ENCODE measurements at regions not wholly inside any gene's neighbourhood (a gene's known extent, or its start where the extent isn't known, plus 50 kb on each side); places are given as distances from the start of the nearest gene placed in this dataset.

DNA sequence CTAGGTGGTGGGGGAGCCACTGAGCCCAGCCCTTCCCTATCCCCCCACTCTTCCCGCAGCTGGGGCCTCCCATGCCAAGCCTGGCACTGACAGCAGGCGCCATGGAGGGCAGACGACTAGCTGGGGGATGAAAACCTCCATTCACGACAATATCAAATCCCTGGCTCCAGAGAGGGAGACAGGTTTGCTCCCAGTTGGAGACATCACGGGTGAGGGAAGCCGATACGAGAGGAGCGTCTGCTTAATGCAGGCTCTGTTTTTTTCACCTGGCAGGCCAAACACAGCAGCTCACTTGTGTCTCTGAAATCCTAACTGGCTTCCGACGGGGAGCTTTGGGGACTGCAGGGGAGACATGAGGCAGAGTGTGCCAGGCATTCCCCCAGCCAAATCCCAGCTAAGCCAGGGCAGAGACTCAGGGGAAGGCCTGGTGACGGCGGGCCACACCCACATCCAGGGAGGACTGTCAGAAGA, 307.4 kb upstream of the ZMIZ1 start:
- FAIRE-seq (no peak), ATAC-seq (no peak), DNase-seq (no peak)
- no peaks in the 10 kb centered on the region for H3K9me3 ChIP-seq
- no peak overlapping the region for H3K4me3 ChIP-seq
- TF ChIP-seq, protein P1, sequence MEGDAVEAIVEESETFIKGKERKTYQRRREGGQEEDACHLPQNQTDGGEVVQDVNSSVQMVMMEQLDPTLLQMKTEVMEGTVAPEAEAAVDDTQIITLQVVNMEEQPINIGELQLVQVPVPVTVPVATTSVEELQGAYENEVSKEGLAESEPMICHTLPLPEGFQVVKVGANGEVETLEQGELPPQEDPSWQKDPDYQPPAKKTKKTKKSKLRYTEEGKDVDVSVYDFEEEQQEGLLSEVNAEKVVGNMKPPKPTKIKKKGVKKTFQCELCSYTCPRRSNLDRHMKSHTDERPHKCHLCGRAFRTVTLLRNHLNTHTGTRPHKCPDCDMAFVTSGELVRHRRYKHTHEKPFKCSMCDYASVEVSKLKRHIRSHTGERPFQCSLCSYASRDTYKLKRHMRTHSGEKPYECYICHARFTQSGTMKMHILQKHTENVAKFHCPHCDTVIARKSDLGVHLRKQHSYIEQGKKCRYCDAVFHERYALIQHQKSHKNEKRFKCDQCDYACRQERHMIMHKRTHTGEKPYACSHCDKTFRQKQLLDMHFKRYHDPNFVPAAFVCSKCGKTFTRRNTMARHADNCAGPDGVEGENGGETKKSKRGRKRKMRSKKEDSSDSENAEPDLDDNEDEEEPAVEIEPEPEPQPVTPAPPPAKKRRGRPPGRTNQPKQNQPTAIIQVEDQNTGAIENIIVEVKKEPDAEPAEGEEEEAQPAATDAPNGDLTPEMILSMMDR (IDR thresholded peaks at IDR 0.05), result no peak
- no peaks in the 10 kb centered on the region for H3K27me3 ChIP-seq
- no peaks in the 10 kb centered on the region for H3K36me3 ChIP-seq
- H3K27ac ChIP-seq, result no peak overlapping the region
- intact Hi-C loops (cut with DNase I), result no loop called here
- no peaks in the 10 kb centered on the region for H3K4me1 ChIP-seq
- 92 to 94% methylated on average over 12 of the region's 12 CpGs for WGBS, 2 donors

- Histone ChIP-seq H3K4me1 (no peaks in the 10 kb centered on the region), H3K36me3 (no peaks in the 10 kb centered on the region), H3K27me3 (no peaks in the 10 kb centered on the region), H3K4me3 (no peak overlapping the region), H3K9me3 (no peaks in the 10 kb centered on the region), H3K27ac (no peak overlapping the region)
- DNase-seq (no peak), ATAC-seq (no peak), FAIRE-seq (no peak)
- intact Hi-C loops (cut with DNase I), result no loop called here
- WGBS, 2 donors, result 88 to 93% methylated on average over 7 of the region's 7 CpGs
- TF ChIP-seq, protein P1 (IDR thresholded peaks at IDR 0.05), result no peak
These were observed 306.6 kb upstream of the ZMIZ1 start for GRCh38 chr10:78762086-78762630.

DNA sequence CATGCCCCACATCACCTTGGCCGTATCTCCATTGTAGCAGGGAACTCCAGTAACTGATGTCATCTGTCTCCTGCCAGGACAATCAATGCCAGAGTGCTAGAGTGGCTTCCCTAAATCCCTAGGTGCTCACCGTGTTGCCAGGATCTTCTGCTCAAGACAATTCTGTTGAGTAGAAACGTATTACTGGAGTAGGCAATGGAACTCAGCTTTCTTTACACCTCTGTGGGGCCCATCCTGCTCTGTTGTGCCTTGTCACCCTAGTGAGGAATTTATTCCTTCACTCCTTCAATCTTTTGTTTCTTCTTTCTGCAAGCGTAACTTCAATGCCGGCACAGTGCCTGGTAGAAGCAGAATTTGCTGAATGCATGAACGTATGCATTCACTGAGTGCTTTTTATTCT, 305.5 kb upstream of the ZMIZ1 start:
- intact Hi-C loops (cut with DNase I), result no loop called here
- H3K27me3 ChIP-seq, result no peaks in the 10 kb centered on the region
- no peaks in the 10 kb centered on the region for H3K4me1 ChIP-seq
- whole genome bisulfite sequencing, 2 donors, result 89 to 90% methylated on average over 6 of the region's 6 CpGs
- peak overlapping the region in 1 of 4 donors; percentile 53 for H3K27ac ChIP-seq
- ATAC-seq, result no peak
- no peak for DNase-seq
- H3K4me3 ChIP-seq, result no peak overlapping the region
- no peaks in the 10 kb centered on the region for H3K9me3 ChIP-seq
- no peaks in the 10 kb centered on the region for H3K36me3 ChIP-seq
- FAIRE-seq, result no peak
- TF ChIP-seq, protein P1 (IDR thresholded peaks at IDR 0.05), result no peak

DNA sequence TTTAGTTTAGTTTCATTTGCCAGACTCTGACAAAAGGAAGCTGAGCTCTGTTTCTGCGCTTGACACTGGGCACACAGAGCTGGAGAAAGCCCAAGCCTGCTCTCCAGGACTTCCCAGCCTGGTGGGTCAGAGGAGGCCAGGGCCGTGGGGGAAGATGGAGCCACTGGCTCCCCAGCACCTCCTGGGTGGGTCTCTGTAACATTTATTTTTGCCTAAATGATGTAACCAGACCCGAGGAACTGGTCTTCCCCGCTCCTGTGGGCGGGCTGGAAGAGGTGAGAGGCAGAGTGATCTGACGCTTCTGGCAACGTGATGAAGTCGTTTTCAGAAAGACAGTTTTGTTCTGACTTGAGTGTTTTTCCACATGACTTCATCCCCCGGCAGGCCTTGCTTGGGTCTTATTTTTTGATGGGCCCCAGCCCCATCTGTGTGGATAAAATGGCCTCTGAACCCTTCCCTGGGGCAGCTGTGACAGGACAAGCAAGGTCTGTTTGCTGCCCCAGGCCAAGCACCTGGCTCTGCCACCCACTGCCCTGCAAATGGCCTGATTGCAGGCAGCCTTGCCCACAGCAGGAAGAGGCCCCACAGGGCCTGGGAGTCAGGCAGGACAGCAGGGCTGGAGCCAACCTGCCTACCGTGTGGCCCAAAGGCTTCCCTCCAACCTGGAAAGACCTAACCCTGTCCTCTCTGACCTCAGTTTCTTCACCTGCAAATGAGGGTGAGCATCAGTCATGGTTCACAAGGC, 304.9 kb upstream of the ZMIZ1 start:
- ATAC-seq, result peak in 3 of 4 donors; percentile 25 to 56 (median 38)
- Histone ChIP-seq H3K4me3 (no peak overlapping the region), H3K27ac (peak overlapping the region in 2 of 4 donors; percentile 35 to 53), H3K27me3 (no peaks in the 10 kb centered on the region), H3K4me1 (no peaks in the 10 kb centered on the region), H3K36me3 (no peaks in the 10 kb centered on the region), H3K9me3 (no peaks in the 10 kb centered on the region)
- DNase-seq, result peak in 1 of 6 donors; percentile 16
- no peak for FAIRE-seq
- TF ChIP-seq, protein P1 (IDR thresholded peaks at IDR 0.05), result no peak
- intact Hi-C loops (cut with DNase I), result no loop called here
- WGBS, 2 donors, result 72 to 76% methylated on average over 10 of the region's 10 CpGs

- H3K27me3 ChIP-seq, result no peaks in the 10 kb centered on the region
- intact Hi-C loops (cut with DNase I), result no loop called here
- no peak overlapping the region for H3K4me3 ChIP-seq
- no peaks in the 10 kb centered on the region for H3K4me1 ChIP-seq
- FAIRE-seq (no peak), DNase-seq (no peak), ATAC-seq (no peak)
- H3K9me3 ChIP-seq, result no peaks in the 10 kb centered on the region
- TF ChIP-seq, protein P1 (IDR thresholded peaks at IDR 0.05), result no peak
- no peaks in the 10 kb centered on the region for H3K36me3 ChIP-seq
- WGBS, 2 donors, result 77 to 93% methylated on average over 5 of the region's 5 CpGs
- peak overlapping the region in 1 of 4 donors; percentile 53 for H3K27ac ChIP-seq
These were observed 304.3 kb upstream of the ZMIZ1 start for GRCh38 chr10:78764436-78764835.

All from pancreas (tissue), 10 donors.